Adrenal gland (tissue), 9 donors: ENCODE measurements at regions not wholly inside any gene's neighbourhood (a gene's known extent, or its start where the extent isn't known, plus 50 kb on each side); places are given as distances from the start of the nearest gene placed in this dataset.

Experiments
- DNase-seq, 7 donors: peaks; one replicate each; pipeline ENCODE4 v3.0.0-alpha.2; 2019 to 2020
- H3K27ac ChIP-seq, 5 donors: fragments of 200-600 bp; sonication (generic) in 4 of 5; 1 replicate in 3 of 5; 2 replicates in 2 of 5; pipeline versions ENCODE4 v1.5.1 to v1.8.0; 2016 to 2020; ENCODE audit warnings: mild to moderate bottlenecking in 1 of 5
- H3K27me3 ChIP-seq: fragments of 200-600 bp; 2 replicates; pipeline ENCODE4 v1.8.0; 2021
- H3K36me3 ChIP-seq, 2 donors: fragments of 200-600 bp; replicated peaks in 1 of 2; 1 replicate in 1 of 2; 2 replicates in 1 of 2; pipeline versions ENCODE4 v1.5.1 to v1.8.0; 2018 to 2022
- H3K4me1 ChIP-seq, 2 donors: fragments of 200-600 bp; replicated peaks in 1 of 2; 1 replicate in 1 of 2; 2 replicates in 1 of 2; pipeline versions ENCODE4 v1.5.1 to v1.8.0; 2018 to 2021
- H3K4me3 ChIP-seq, 4 donors: fragments of 200-600 bp; sonication (generic) in 3 of 4; one replicate each; pipeline ENCODE4 v1.5.1; 2016 to 2018
- H3K9me3 ChIP-seq, 3 donors: fragments of 200-600 bp; sonication (generic) in 1 of 3; replicated peaks in 1 of 3; 1 replicate in 2 of 3; 2 replicates in 1 of 3; pipeline versions ENCODE4 v1.5.1 to v1.8.0; 2016 to 2021
- POLR2A ChIP-seq, 2 donors: fragments of 450-650 bp; IDR thresholded peaks; one replicate each; pipeline ENCODE4 v1.6.1; 2017; ENCODE audit warnings: antibody characterized with exemption in 2 of 2, mild to moderate bottlenecking in 2 of 2, moderate library complexity in 1 of 2
- WGBS, 4 donors: extraction: QIAGEN DNeasy Blood & Tissue Kit in 2 of 4; methylation state at CpG; one replicate each; pipeline versions ENCODE4 v1.1.5 to v1.1.7; 2013 to 2017; 5-methylcytosine and 5-hydroxymethylcytosine counted together
- intact Hi-C, 2 donors: fragments of 100-400 bp; cut with DNase I; formaldehyde crosslinking; loops; one replicate each; pipeline versions ENCODE4 v1.14.1 to v1.15.0; 2022 to 2023
- TF ChIP-seq, protein P1 (sequence below), 6 experiments: fragments of 450-650 bp in 4 of 6; fragments of 200-600 bp in 2 of 6; sonication (generic) in 1 of 6; IDR thresholded peaks; 1 replicate in 5 of 6; 2 replicates in 1 of 6; pipeline versions ENCODE4 v1.5.1 to v1.8.0; 2016 to 2021; ENCODE audit warnings: antibody characterized with exemption in 6 of 6, mild to moderate bottlenecking in 2 of 6, moderate library complexity in 1 of 6
- donor health status: healthy with polysubstance abuse.
- donor health status: Bipolar disorder and iron deficiency.
- donor health status: DM: yes; HTN: yes; CAD: no.
- donor health status: DM: no; HTN: no; CAD: no.
- donor health status: DM: no; HTN: no; CAD: no.

GRCh38 chr18:40782453-40783130 is 1172.4 kb upstream of the PIK3C3 start:
- intact Hi-C loops: no loop called here

GRCh38 chr18:40769786-40770185 is 1185.2 kb upstream of the PIK3C3 start:
- intact Hi-C loops: no loop called here

More at GRCh38 chr18:40782453-40783130, 1172.4 kb upstream of the PIK3C3 start:
- H3K27ac ChIP-seq: no peak overlapping the region
- H3K36me3 ChIP-seq: no peaks in the 10 kb centered on the region
- no peaks in the 10 kb centered on the region for H3K9me3 ChIP-seq
- no peaks in the 10 kb centered on the region for H3K27me3 ChIP-seq
- no peak overlapping the region for H3K4me3 ChIP-seq
- TF ChIP-seq POLR2A (IDR thresholded peaks at IDR 0.05): no peak
- TF ChIP-seq, protein P1, sequence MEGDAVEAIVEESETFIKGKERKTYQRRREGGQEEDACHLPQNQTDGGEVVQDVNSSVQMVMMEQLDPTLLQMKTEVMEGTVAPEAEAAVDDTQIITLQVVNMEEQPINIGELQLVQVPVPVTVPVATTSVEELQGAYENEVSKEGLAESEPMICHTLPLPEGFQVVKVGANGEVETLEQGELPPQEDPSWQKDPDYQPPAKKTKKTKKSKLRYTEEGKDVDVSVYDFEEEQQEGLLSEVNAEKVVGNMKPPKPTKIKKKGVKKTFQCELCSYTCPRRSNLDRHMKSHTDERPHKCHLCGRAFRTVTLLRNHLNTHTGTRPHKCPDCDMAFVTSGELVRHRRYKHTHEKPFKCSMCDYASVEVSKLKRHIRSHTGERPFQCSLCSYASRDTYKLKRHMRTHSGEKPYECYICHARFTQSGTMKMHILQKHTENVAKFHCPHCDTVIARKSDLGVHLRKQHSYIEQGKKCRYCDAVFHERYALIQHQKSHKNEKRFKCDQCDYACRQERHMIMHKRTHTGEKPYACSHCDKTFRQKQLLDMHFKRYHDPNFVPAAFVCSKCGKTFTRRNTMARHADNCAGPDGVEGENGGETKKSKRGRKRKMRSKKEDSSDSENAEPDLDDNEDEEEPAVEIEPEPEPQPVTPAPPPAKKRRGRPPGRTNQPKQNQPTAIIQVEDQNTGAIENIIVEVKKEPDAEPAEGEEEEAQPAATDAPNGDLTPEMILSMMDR (IDR thresholded peaks at IDR 0.05): no peak
- WGBS, 4 donors: 75 to 86% (median 81%) methylated on average over 3 of the region's 3 CpGs
- DNase-seq: no peak
- no peaks in the 10 kb centered on the region for H3K4me1 ChIP-seq

DNA sequence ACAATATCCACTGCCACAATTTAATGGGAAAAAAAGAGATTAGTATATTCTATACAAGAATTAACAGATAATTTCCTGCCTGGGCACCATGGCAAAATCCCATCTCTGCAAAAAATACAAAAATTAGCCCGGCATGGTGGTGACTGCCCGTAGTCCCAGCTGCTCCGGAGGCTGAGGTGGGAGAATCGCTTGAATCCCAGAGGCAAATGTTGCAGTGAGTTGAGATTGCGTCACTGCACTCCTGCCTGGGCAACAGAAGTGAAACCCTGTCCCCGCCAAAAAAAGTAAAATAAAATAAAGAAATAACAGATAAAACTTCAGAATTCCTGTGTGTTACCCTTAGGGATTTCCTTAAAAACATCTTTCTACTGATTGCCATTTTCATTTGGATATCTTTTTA is 1194.8 kb upstream of the PIK3C3 start:
- TF ChIP-seq, protein P1 (IDR thresholded peaks at IDR 0.05): no peak
- no peak for TF ChIP-seq POLR2A (IDR thresholded peaks at IDR 0.05)

More at GRCh38 chr18:40769786-40770185, 1185.2 kb upstream of the PIK3C3 start:
- Histone ChIP-seq H3K27me3 (no peaks in the 10 kb centered on the region), H3K27ac (no peak overlapping the region), H3K36me3 (no peaks in the 10 kb centered on the region), H3K4me3 (no peak overlapping the region), H3K4me1 (no peaks in the 10 kb centered on the region), H3K9me3 (no peaks in the 10 kb centered on the region)
- no peak for DNase-seq
- 45 to 59% (median 51%) methylated on average over 2 of the region's 2 CpGs for WGBS, 4 donors
- TF ChIP-seq POLR2A (IDR thresholded peaks at IDR 0.05): no peak
- TF ChIP-seq, protein P1 (IDR thresholded peaks at IDR 0.05): no peak

GRCh38 chr18:40754477-40754876 is 1200.6 kb upstream of the PIK3C3 start:
- Histone ChIP-seq H3K27ac (no peak overlapping the region), H3K36me3 (no peaks in the 10 kb centered on the region), H3K9me3 (no peaks in the 10 kb centered on the region), H3K4me3 (no peak overlapping the region), H3K4me1 (no peaks in the 10 kb centered on the region), H3K27me3 (no peaks in the 10 kb centered on the region)
- WGBS, 4 donors: 64 to 71% (median 67%) methylated on average over 1 of the region's 1 CpG
- intact Hi-C loops: no loop called here
- no peak for DNase-seq
- TF ChIP-seq, protein P1 (IDR thresholded peaks at IDR 0.05): no peak
- TF ChIP-seq POLR2A (IDR thresholded peaks at IDR 0.05): no peak

More for the DNA sequence above, 1194.8 kb upstream of the PIK3C3 start:
- whole genome bisulfite sequencing, 4 donors: 78 to 90% (median 88%) methylated on average over 6 of the region's 6 CpGs
- Histone ChIP-seq H3K9me3 (no peaks in the 10 kb centered on the region), H3K36me3 (no peaks in the 10 kb centered on the region), H3K4me3 (no peak overlapping the region), H3K4me1 (no peaks in the 10 kb centered on the region), H3K27ac (no peak overlapping the region), H3K27me3 (no peaks in the 10 kb centered on the region)
- intact Hi-C loops: no loop called here
- DNase-seq: no peak
